ENCODE measurements at regions not wholly inside any gene's neighbourhood (a gene's known extent, or its start where the extent isn't known, plus 50 kb on each side); places are given as distances from the start of the nearest gene placed in this dataset.

- DNase-seq (ENCODE audit: low spot score): no peak
These were observed 50.8 kb upstream of the INCENP start for GRCh38 chr11:62073061-62073460.

- no peak for DNase-seq (ENCODE audit: low spot score)
These were observed 52.4 kb upstream of the INCENP start for GRCh38 chr11:62071408-62071807.

GRCh38 chr11:62069986-62070919 lies 53.6 kb upstream of the INCENP start:
- no peak for DNase-seq (ENCODE audit: low spot score)

GRCh38 chr11:62069374-62069773 lies 54.4 kb upstream of the INCENP start:
- no peak for DNase-seq (ENCODE audit: low spot score)

- no peak for DNase-seq (ENCODE audit: low spot score)
These were observed 55.1 kb upstream of the INCENP start for GRCh38 chr11:62068730-62069129.

- DNase-seq (ENCODE audit: low spot score): no peak
These were observed 56.1 kb upstream of the INCENP start for GRCh38 chr11:62067741-62068140.

- DNase-seq (ENCODE audit: low spot score): no peak
These were observed 59.6 kb upstream of the INCENP start for GRCh38 chr11:62064221-62064620.

- DNase-seq (ENCODE audit: low spot score): no peak
These were observed 61.5 kb upstream of the INCENP start for GRCh38 chr11:62062223-62062861.

GRCh38 chr11:62061356-62062222 lies 62.2 kb upstream of the INCENP start:
- no peak for DNase-seq (ENCODE audit: low spot score)

- no peak for DNase-seq (ENCODE audit: low spot score)
These were observed 66.7 kb upstream of the INCENP start for GRCh38 chr11:62057069-62057468.

- DNase-seq (ENCODE audit: low spot score): no peak
These were observed 67.8 kb upstream of the INCENP start for GRCh38 chr11:62055970-62056369.

GRCh38 chr11:62054484-62055121 lies 69.2 kb upstream of the INCENP start:
- DNase-seq (ENCODE audit: low spot score): peak; percentile 46

- no peak for DNase-seq (ENCODE audit: low spot score)
These were observed 69.7 kb upstream of the INCENP start for GRCh38 chr11:62054081-62054480.

GRCh38 chr11:62050716-62051115 lies 73.1 kb upstream of the INCENP start:
- DNase-seq (ENCODE audit: low spot score): no peak

GRCh38 chr11:62048100-62048499 lies 75.7 kb upstream of the INCENP start:
- no peak for DNase-seq (ENCODE audit: low spot score)

GRCh38 chr11:62046568-62047100 lies 77.2 kb upstream of the INCENP start:
- DNase-seq (ENCODE audit: low spot score): no peak

GRCh38 chr11:62044639-62045121 lies 77.2 kb upstream of the FTH1 start:
- no peak for DNase-seq (ENCODE audit: low spot score)

- no peak for DNase-seq (ENCODE audit: low spot score)
These were observed 67.9 kb upstream of the FTH1 start for GRCh38 chr11:62035293-62035692.

GRCh38 chr11:62034036-62034338 lies 66.6 kb upstream of the FTH1 start:
- no peak for DNase-seq (ENCODE audit: low spot score)

- no peak for DNase-seq (ENCODE audit: low spot score)
These were observed 66.0 kb upstream of the FTH1 start for GRCh38 chr11:62033191-62034035.

Measured in hematopoietic multipotent progenitor cell treated with erythropoietin and hydrocortisone succinate and interleukin-3 and kit ligand, for 15 days (in vitro differentiated cells).